A549 (cell line): ENCODE measurements at regions not wholly inside any gene's neighbourhood (a gene's known extent, or its start where the extent isn't known, plus 50 kb on each side); places are given as distances from the start of the nearest gene placed in this dataset.

Experiments
- CBX8 ChIP-seq: fragments of 200-600 bp; sonication (generic); IDR thresholded peaks from 2 replicates; pipeline ENCODE4 v1.6.1; 2016
- EHMT2 ChIP-seq: fragments of 200-600 bp; sonication (generic); IDR thresholded peaks from 2 replicates; pipeline ENCODE4 v1.6.1; 2016; ENCODE audit warnings: antibody characterized with exemption, low read depth, mild to moderate bottlenecking, moderate library complexity
- EP300 ChIP-seq, 2 experiments: fragments of >200 bp; sonication (Bioruptor Twin); formaldehyde crosslinking; IDR thresholded peaks; 2 replicates in 1 of 2; 3 replicates in 1 of 2; pipeline ENCODE4 v1.6.1; 2016 to 2017
- JUN ChIP-seq, 2 experiments: fragments of >200 bp; sonication (Bioruptor Twin); formaldehyde crosslinking; IDR thresholded peaks; 2 replicates in 1 of 2; 3 replicates in 1 of 2; pipeline ENCODE4 v1.6.1; 2016 to 2017
- MYC ChIP-seq: IDR thresholded peaks from 2 replicates; pipeline ENCODE4 v1.6.1; 2012; ENCODE audit warnings: mild to moderate bottlenecking, inconsistent platforms, low read length, improper control_type of control experiment, borderline replicate concordance
- POLR2A ChIP-seq: IDR thresholded peaks from 2 replicates; pipeline ENCODE4 v1.6.1; 2012; ENCODE audit warnings: mild to moderate bottlenecking, low read length
- POLR2AphosphoS2 ChIP-seq: conservative IDR thresholded peaks from 2 replicates; pipeline ENCODE4 v1.6.1; 2012; ENCODE audit warnings: low read length, improper control_type of control experiment, inconsistent platforms
- RAD21 ChIP-seq, 2 experiments: fragments of >200 bp in 1 of 2; sonication (Bioruptor Twin) in 1 of 2; formaldehyde crosslinking in 1 of 2; IDR thresholded peaks in 1 of 2; conservative IDR thresholded peaks in 1 of 2; 2 replicates in 1 of 2; 3 replicates in 1 of 2; pipeline ENCODE4 v1.6.1; 2012 to 2018; ENCODE audit warnings: inconsistent platforms in 1 of 2
- RCOR1 ChIP-seq: fragments of 150-350 bp; IDR thresholded peaks from 2 replicates; pipeline ENCODE4 v1.6.1; 2014; ENCODE audit warnings: antibody characterized with exemption, low read length, low read depth
- ZFP36 ChIP-seq: fragments of 450-650 bp; IDR thresholded peaks from 2 replicates; pipeline ENCODE4 v1.6.1; 2014; ENCODE audit warnings: borderline replicate concordance; ENCODE audit not compliant: partially characterized antibody
- TF ChIP-seq, protein P1 (sequence below): fragments of >200 bp; sonication (Bioruptor Twin); formaldehyde crosslinking; IDR thresholded peaks from 3 replicates; pipeline ENCODE4 v1.5.1; 2016

DNA sequence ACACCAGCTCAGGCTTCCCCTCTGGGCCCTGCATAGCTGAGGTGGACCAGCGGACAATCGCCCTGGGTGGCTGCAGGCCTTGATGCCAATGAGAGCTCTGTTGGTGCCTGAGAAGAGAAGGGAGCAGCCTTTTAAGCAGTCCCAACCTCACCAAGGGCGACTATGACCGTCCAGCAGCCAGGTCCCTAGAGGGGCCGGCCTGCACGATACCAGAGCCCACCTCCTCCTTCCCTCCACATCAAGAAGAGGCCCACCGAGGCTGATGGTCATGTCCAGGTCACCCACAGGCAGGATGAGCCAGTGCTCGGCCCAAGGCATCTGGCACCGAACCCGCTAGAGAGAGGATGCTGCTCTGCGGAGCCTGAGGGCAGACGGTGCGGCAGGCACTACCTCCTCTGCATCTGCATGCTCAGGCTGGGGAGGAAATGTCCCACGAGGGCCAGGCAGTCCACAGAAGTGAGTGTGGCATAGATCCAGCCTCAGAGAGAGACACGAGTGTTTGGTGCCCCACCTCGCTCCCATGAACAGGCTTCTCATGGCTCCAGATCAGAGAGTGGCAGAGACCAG lies 219.4 kb downstream of the TUBA3C start:
- TF ChIP-seq, protein P1, sequence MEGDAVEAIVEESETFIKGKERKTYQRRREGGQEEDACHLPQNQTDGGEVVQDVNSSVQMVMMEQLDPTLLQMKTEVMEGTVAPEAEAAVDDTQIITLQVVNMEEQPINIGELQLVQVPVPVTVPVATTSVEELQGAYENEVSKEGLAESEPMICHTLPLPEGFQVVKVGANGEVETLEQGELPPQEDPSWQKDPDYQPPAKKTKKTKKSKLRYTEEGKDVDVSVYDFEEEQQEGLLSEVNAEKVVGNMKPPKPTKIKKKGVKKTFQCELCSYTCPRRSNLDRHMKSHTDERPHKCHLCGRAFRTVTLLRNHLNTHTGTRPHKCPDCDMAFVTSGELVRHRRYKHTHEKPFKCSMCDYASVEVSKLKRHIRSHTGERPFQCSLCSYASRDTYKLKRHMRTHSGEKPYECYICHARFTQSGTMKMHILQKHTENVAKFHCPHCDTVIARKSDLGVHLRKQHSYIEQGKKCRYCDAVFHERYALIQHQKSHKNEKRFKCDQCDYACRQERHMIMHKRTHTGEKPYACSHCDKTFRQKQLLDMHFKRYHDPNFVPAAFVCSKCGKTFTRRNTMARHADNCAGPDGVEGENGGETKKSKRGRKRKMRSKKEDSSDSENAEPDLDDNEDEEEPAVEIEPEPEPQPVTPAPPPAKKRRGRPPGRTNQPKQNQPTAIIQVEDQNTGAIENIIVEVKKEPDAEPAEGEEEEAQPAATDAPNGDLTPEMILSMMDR, result no peak
- no peak for TF ChIP-seq EP300 (IDR thresholded peaks at IDR 0.05)
- TF ChIP-seq EHMT2, result no peak
- no peak for TF ChIP-seq POLR2A
- TF ChIP-seq CBX8, result no peak
- no peak for TF ChIP-seq JUN (IDR thresholded peaks at IDR 0.05)
- no peak for TF ChIP-seq RCOR1
- no peak for TF ChIP-seq MYC
- TF ChIP-seq RAD21 (conservative IDR thresholded peaks at IDR 0.05 in 1 of 2, IDR thresholded peaks at IDR 0.05 in 1 of 2), result no peak
- no peak for TF ChIP-seq ZFP36
- no peak for TF ChIP-seq POLR2AphosphoS2
